K562 (cell line): ENCODE measurements at regions not wholly inside any gene's neighbourhood (a gene's known extent, or its start where the extent isn't known, plus 50 kb on each side); places are given as distances from the start of the nearest gene placed in this dataset.

Experiments
- CTCF ChIP-seq, 3 experiments: IDR thresholded peaks in 2 of 3; conservative IDR thresholded peaks in 1 of 3; 2 replicates each; pipeline ENCODE4 v1.5.1; 2011 to 2012; ENCODE audit warnings: low read length in 3 of 3, mild to moderate bottlenecking in 3 of 3, control low read depth in 2 of 3, improper control_type of control experiment in 1 of 3, inconsistent platforms in 1 of 3, low read depth in 1 of 3, mixed read lengths in 1 of 3, moderate library complexity in 1 of 3; ENCODE audit not compliant: insufficient read depth in 2 of 3
- MECOM ChIP-seq: fragments of 250-450 bp; sonication (Bioruptor Pico); IDR thresholded peaks from 2 replicates; pipeline ENCODE4 v1.8.0; 2022; ENCODE audit warnings: inconsistent platforms
- TF ChIP-seq, protein P1 (sequence below): fragments of 450-650 bp; IDR thresholded peaks from 2 replicates; pipeline ENCODE4 v1.6.1; 2016; ENCODE audit warnings: missing biosample characterization, missing genetic modification characterization

- TF ChIP-seq, protein P1, sequence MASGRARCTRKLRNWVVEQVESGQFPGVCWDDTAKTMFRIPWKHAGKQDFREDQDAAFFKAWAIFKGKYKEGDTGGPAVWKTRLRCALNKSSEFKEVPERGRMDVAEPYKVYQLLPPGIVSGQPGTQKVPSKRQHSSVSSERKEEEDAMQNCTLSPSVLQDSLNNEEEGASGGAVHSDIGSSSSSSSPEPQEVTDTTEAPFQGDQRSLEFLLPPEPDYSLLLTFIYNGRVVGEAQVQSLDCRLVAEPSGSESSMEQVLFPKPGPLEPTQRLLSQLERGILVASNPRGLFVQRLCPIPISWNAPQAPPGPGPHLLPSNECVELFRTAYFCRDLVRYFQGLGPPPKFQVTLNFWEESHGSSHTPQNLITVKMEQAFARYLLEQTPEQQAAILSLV (tag), result no peak
- no peak for TF ChIP-seq CTCF (IDR thresholded peaks at IDR 0.05 in 2 of 3, conservative IDR thresholded peaks at IDR 0.05 in 1 of 3; ENCODE audit: insufficient read depth in 2 of 3, low read depth in 1 of 3, low read length in 3 of 3)
- TF ChIP-seq MECOM (CRISPR knock-in tag), result no peak
Measured at GRCh38 chr15:96232335-96232734, 98.2 kb upstream of the NR2F2 start.
